ENCODE measurements at regions not wholly inside any gene's neighbourhood (a gene's known extent, or its start where the extent isn't known, plus 50 kb on each side); places are given as distances from the start of the nearest gene placed in this dataset.
A peak's percentile ranks its signal among the peaks of the same experiment; 100 is the strongest.

DNA sequence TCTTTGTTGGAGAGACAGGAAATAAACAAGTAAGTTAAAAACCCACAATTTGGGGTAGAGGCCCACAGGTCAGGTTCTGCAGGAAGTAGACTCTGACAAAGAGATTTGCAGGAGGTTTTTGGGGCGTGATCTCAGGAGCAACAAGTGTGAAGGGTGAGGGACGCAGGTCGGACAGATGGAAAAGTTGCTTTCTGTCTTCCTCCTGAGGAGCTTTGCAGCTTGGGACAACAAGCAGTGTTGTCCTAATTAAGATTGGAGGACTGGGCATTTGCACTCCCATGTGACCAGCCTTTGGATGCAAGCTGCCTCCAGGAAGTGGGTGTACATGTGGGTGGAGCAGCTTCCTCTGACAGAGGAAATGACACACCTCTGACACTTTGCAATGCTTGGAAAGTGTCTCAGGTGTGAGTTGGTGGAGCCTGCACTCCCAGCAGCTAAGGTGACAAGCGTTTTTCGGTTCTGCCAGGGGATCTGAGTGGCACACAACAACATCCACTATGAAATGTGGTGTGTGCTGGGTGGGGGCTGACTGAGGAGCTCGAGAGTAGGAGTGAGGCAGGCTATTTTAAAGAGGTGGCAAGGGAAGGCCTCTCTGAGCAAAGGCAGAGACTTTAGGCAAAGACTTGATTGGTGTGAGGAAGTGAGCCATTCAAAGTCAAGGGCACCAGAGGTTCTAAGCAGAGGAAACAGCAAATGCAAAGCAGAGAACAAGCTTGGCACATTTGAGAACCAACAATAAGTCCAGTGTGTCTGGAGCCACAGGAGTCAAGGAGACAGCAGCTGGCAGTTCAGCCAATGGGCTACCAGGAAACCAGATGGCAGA lies 339.8 kb upstream of the GATB start:
- DNase-seq (ENCODE audit: low read depth in 2 of 3, low spot score in 1 of 3): peak; percentile 45 to 65 (median 58)

DNA sequence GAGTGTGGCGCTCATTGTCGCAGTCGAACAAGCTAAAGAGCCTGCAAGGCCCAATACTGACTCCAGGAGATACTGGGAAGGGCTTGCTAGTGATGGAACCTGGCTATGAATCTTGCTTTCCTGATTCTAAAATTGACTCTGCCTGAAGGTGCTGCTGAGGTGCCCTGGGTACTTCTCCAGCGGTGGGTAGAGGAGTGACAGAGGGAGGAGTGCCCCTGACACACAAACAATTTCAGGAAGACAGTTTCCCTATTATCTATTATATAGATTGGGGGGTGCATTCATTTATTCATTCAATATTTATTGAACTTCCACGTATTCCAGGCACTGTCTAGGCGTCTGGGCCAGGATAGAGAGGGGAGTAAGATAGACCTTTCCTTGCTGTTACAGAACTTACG lies 339.2 kb upstream of the GATB start:
- no peak for DNase-seq (ENCODE audit: low read depth in 2 of 3, low spot score in 1 of 3)

DNA sequence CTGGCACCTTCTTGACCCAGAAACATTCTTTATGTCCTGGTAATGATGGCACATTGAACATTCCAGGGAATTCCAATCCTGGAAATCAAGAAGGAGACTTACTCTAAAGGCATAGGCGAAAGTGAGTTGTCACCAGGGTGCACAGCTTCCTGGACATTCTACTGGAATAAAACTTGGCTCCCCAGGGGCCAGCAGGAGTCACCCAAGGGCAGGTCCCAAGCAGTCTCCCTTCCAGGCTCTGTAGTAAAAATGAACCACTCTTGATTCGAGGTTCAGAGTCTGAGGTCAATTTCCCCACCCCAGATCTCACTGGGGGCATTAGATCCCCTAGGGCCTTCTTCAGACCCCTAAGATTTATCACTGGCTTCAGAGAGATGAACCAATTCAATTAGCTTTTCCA lies 338.7 kb upstream of the GATB start:
- no peak for DNase-seq (ENCODE audit: low read depth in 2 of 3, low spot score in 1 of 3)

DNA sequence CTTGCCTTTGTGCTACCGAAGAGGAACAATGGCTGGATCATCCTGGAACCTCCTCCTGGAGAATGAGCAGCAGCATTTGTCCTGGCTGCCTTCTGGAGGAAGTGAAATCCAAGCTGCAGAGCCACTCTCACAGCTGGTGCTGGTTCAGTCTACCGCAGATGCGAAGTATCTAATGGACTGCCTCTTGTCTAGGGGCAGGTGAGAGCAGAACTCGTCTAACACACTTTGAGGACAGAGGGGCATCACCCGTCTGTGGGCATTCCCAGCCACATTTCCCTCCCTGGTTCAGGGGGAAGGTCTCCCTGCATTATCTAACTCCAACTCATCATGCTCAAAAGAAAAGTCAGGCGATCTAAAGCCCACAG lies 338.2 kb upstream of the GATB start:
- DNase-seq (ENCODE audit: low read depth in 2 of 3, low spot score in 1 of 3): no peak

- DNase-seq (ENCODE audit: low read depth in 2 of 3, low spot score in 1 of 3): no peak
Measured at GRCh38 chr4:152098365-152099060, 337.7 kb upstream of the GATB start.

DNA sequence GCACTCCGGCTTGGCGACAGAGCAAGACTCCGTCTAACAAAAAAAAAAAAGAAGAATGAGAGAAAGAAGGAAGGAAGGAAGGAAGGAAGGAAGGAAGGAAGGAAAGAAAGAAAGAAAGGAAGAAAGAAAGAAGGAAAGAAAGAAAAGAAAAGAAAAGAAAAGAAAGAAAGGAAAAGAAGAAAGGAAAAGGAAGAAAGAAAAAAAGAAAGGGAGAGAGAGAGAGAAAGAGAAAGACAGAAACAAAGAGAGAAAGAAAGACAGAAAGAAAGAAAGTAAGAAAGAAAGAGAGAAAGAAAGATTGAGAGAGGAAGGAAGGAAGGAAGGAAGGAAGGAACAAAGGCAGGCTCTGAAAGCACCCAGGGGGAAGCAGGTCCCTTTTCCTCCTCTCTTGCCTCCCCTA lies 336.6 kb upstream of the GATB start:
- no peak for DNase-seq (ENCODE audit: low read depth in 2 of 3, low spot score in 1 of 3)

DNA sequence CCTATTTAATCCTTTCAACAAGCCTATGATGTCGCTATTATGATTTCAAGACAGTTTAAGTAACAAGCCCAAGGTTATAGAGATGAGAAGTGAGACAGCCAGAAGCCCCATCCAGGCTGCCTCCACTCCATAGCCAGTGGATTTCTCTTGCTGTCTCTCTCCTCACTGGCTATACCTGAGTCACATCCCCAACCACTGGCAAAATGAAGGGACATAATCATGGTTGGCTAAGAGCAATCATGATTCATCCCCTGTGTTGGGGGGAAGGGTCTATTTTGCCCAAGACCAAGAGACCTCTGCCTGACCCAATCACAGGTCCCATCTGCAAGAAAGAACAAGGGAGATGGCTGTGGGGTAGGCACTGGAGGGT lies 334.9 kb upstream of the GATB start:
- DNase-seq (ENCODE audit: low read depth in 2 of 3, low spot score in 1 of 3): no peak

GRCh38 chr4:152094970-152095700 lies 334.3 kb upstream of the GATB start:
- DNase-seq (ENCODE audit: low read depth in 2 of 3, low spot score in 1 of 3): no peak

DNA sequence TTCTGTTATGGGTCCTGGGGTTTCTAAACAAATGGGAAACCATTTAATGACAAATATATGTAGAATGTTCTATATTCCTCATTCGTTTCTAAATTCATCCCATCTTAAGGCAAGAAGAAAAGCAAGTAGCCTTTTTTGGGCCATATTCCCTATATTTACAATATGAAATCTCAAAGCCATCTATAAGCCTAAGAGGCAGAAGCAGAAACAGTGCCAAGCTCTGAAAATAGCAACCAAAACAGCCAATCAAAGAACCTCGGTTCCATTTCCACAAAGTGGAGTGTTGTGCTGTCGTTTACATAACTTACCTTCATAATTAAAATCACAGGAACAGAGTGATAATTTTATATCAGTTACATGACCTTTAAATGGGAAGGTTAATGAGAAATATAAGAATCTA lies 330.6 kb upstream of the GATB start:
- no peak for DNase-seq (ENCODE audit: low read depth in 2 of 3, low spot score in 1 of 3)

DNA sequence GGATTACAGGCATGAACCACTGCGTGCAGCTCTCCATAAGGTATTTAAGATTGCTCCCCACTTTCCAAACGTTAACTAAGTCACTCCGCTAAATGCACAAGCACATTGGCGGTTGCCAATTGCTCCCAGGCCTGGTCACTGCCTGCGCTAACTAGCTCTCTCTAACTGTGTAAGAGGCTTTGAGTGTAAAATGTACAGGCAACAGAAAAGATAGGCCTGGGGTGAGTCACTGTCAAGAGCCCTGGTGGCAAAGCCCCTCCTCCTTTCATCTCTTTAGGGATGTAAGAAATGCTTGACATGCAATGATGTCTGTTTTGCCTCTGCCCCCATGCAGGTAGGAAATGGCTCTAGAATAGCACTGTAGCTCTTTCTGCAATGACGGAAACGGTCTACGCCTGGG lies 329.7 kb upstream of the GATB start:
- no peak for DNase-seq (ENCODE audit: low read depth in 2 of 3, low spot score in 1 of 3)

- no peak for DNase-seq (ENCODE audit: low read depth in 2 of 3, low spot score in 1 of 3)
Measured at GRCh38 chr4:152089584-152089983, 328.8 kb upstream of the GATB start.

- DNase-seq (ENCODE audit: low read depth in 2 of 3, low spot score in 1 of 3): no peak
Measured at GRCh38 chr4:152087335-152087734, 326.5 kb upstream of the GATB start.

GRCh38 chr4:152085657-152086056 lies 324.9 kb upstream of the GATB start:
- no peak for DNase-seq (ENCODE audit: low read depth in 2 of 3, low spot score in 1 of 3)

DNA sequence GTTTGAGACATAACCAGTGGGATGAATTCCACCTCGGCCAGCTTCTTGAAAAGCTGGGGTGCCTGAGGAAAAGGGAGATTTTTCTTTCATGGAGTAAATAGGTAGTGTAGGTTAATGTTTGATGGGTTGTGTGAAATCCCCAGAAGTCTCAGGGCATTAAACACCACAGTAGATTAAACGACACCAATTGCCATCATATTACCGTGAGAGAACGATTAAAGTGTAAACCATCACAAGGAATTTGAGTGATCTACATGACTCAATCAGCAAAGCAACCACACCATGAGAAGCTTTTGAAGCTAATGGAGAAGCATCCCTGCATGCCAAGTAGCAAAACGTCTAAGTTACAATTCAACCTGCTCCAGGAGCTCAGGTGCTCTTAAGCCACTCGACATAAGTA lies 322.5 kb upstream of the GATB start:
- DNase-seq (ENCODE audit: low read depth in 2 of 3, low spot score in 1 of 3): no peak

DNA sequence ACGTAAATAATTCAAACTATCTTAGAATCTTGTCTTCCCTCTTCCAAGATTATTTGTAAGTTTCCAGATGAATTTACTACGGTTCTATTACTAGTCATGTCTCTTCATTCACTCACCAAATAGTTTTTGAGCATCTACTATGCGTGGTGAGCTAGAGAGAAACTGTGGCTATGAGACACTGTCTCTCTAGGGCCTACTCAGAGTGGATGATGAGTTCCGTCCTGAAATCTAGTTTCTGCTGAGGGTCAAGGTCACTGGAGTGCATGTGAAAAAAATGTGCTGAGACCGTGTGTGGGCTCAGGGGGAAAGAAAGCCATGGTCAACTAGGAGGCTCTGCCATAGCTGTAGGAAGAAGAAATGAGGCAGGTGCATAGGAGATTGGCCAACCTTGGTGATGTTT lies 320.2 kb upstream of the GATB start:
- DNase-seq (ENCODE audit: low read depth in 2 of 3, low spot score in 1 of 3): no peak

DNA sequence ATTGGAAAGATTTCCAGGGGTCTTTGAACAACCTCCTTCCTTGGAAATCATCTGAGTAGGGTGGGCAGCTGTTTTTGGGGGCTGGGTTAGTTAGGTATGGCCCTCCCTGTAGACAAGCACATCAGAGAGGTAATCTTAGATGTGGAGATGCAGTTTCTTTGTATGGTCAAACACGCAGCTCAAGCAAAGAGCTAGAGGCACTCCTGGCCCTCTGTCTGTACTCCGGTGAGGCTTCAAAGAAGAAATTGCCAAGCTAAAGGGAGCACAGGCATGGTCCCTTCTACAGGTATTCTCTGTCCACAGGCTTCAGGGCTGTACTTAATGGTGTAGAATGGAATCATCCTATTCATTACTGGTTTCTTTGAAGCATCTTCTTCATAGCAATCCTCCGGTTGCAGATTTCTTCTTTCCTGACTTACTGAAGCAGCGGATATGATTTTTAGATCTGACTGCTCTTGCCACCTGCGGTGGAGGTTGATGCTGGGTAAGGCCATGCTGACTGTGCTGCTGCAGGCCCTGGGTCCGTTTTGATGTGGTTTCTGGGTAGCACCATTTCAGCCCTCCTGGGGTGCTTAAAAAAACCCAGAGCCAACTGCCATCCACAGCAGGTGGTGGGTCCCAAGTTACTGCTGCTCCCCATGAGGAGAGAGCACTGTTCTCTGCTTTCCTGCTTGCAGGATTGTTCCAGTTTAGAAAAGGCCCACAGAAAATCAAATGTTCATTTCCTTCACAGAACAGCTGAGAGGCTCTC lies 318.9 kb upstream of the GATB start:
- DNase-seq (ENCODE audit: low read depth in 2 of 3, low spot score in 1 of 3): no peak

GRCh38 chr4:152079079-152079478 lies 318.3 kb upstream of the GATB start:
- DNase-seq (ENCODE audit: low read depth in 2 of 3, low spot score in 1 of 3): no peak

- no peak for DNase-seq (ENCODE audit: low read depth in 2 of 3, low spot score in 1 of 3)
Measured at GRCh38 chr4:152077582-152077981, 316.8 kb upstream of the GATB start.

- DNase-seq (ENCODE audit: low read depth in 2 of 3, low spot score in 1 of 3): no peak
Measured at GRCh38 chr4:152075253-152075928, 314.6 kb upstream of the GATB start.

DNA sequence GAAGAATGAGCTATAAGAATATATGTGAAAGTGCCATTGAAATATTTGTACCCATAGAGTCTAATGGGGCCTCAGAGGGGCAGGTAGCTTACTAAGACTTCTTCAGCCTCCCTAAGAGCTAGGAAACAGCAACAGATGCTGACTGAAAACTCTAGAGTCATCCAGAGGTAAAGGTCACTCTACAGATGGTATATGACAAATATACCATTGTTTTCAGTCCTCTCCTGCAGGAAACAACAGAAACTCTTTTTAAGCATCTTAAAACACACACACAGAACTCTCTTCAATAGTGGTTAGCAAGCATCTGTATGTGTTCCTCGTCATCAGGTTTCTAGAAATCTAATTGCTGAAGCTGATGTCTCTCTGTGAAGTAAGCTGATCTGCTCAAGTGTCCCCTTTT lies 313.8 kb upstream of the GATB start:
- no peak for DNase-seq (ENCODE audit: low read depth in 2 of 3, low spot score in 1 of 3)

DNA sequence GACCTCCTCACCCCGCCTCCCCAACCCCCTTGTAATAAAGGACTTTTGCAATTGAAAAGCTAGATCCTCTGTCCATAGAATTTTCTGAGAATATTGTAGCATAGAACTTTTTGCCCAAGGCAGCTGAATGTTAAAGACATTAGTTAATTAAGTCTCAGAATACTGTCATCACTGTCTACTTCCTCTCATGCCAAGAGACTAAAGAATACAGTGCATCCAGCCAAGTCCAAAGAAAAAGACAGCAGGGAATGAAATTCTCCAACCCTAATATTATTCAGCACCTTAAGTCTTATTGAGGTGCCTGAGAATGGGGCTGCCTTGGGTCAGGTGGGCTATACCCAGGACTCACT lies 313.3 kb upstream of the GATB start:
- DNase-seq (ENCODE audit: low read depth in 2 of 3, low spot score in 1 of 3): no peak

Measured in stimulated activated CD4-positive, alpha-beta T cell treated with anti-CD3 and anti-CD28 coated beads, Interleukin-12 subunit alpha, Interleukin-12 subunit beta, amount 100 ng/mL, for 48 hours (primary cell).